ENCODE measurements at regions not wholly inside any gene's neighbourhood (a gene's known extent, or its start where the extent isn't known, plus 50 kb on each side); places are given as distances from the start of the nearest gene placed in this dataset.
"Not testable (repeated sequence)": the region's sequence is repeated elsewhere in the genome, so short reads cannot be mapped to it uniquely, and the experiment has no call there.

DNA sequence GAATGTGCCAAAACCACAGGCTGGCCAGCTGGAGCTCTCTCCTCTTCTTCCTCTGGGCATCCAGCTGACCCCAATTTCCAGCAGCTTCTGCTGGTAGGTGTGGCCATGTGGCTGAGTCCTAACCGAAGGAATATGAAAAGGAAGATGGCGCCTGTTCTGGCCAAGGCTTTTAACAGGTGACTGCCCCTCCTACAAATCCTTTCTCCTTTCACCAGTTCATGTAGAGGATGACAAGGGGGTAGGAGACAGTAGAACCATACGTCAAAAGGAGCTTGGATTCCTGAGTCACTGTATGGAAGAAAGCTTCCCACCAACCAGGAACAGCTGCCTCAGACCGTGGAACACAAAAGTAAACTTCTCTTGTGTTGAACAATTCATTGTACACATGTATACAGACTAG lies 316.7 kb upstream of the IGF1R start:
- no peak for DNase-seq

DNA sequence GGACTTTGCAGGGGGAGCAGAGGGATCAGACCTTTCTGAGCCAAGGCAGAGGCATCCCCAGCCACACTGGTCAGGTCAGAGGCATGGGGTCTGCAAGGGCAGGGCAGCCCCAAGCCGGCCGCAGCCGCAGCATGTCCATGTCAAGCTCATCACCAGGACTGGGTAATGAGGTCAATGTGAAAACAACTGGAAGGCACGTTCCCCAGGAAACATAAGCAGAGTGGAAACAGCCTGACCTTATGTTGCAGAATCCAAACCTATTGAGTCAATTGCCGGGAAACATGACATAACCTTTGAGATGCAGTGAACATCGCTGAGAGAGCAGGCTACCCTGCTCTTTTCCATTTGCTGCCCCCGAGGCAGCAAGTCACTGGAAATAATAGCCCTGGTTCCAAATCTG lies 315.1 kb upstream of the IGF1R start:
- DNase-seq = no peak

DNA sequence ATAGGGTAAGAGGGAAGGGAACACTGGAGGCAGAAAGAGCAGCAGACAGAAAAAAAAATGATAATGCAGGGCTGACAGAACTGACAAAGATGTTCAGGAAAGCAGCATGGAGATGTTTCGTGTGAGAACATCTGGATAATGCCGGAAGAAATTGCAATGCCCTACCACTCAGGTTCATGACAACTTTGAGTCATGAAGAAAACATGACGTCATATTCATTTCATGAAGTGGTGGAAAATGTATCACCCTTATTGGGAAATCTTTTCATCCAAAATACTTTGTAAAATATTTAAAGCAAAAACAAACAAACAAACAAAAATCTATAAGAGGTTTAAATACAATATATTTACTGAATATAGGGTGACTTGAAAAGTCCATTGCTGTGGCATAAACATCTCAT lies 305.4 kb upstream of the IGF1R start:
- DNase-seq = no peak

DNA sequence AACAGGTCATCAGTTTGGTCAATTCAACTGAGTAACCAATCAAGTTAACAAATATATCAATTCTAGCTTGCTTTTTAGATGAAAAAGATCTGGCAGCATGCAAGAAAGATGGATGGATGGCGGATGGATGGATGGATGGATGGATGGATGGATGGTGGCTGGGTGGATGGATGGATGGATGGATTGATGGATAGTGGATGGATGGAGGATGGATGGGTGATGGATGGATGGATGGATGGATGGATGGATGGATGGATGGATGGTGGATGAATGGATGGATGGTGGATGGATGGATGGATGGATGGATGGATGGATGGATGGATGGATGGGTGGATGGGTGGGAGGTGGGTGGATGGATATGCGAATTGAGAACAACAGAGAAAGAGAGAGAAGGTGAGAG lies 303.7 kb upstream of the IGF1R start:
- no peak for DNase-seq

DNA sequence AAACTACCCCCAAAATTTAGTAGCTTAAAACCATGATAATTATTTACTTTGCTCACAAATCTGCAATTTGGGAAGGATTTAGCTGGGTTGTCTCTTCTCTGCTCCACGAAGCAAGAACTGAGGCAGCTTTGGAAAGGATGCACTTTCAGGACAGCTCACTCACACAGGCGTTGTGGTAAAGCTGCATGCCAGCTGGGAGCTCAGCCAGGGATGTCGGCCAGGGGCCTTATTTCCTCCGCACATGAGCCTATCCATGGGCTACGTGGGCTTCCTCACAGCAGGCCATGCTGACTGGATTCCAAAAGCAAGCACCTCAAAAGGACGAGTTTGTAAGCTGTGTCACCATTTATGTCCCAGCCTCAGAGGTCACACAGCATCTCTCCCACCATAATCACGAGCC lies 301.3 kb upstream of the IGF1R start:
- no peak for DNase-seq

DNA sequence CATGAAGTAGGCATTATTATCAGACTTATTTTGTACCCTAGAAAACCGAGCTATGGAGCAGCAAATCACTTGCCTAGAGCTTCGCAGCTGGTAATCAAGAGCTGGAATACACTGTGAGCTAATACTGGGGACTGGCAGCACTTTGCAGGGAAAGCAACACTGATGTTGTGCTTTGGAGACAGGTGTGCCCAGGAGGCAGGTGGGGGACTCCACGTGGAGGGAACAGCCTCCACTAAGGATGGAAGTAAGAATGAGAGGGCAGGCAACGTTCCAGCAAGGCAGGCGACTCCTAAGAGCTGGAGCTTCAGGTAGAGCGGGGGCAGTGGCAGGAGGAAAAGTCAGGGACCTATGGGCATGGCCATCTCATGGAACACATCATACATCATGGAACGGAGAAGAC lies 300.5 kb upstream of the IGF1R start:
- DNase-seq = no peak

DNA sequence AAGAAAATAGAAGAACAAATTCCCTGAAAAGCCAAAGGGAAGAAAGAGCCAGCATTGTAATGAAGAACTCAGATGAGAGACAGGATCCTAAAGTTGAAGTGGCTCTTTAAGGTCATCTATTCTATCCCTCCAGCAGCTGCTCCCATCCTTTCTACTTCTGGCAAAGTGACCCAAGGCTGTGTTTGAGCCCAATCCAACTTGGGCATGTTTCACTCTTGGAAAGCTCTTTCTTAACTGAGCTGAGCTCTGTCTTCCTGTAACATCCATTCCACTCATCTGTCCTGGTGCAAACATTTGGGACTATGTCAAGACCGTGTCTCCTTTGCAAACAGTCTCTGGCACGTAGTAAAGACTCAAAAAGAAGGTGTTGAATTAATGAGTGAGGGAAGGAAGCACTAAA lies 298.1 kb upstream of the IGF1R start:
- no peak for DNase-seq

DNA sequence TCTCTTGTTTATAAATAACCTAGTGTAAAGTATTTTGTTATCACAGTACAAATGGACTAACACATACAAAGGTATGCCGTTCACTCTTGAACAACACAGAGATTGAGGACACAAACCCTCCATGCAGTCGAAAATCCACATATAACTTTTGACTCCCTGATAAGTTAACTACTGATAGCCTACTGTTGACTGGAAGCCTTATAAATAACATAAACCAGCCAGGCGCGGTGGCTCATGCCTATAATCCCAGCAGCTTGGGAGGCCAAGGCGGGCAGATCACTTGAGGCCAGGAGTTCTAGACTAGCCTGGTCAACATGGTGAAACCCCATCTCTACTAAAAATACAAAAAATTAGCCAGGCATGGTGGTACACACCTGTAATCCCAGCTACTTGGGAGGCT lies 290.1 kb upstream of the IGF1R start:
- DNase-seq = not testable (repeated sequence)

DNA sequence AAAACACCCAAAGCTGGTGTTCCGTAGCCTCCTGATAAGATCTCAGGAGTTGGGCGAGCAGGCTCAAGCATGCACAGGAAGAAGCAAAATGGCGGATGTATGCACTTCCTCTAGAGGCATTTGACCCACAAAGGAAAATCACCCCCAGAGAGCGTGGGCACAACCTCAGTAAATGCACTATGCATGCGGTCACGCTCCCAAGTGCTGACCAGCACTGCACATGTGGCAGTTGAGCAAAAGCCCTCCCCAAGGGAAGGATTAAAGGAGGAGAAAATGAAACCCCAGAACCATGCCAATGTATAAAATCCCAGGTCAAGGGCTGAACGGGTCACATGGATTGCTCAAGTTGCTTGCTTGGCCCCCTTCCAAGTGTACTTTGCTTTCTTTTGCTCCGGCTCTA lies 289.4 kb upstream of the IGF1R start:
- DNase-seq = no peak

DNA sequence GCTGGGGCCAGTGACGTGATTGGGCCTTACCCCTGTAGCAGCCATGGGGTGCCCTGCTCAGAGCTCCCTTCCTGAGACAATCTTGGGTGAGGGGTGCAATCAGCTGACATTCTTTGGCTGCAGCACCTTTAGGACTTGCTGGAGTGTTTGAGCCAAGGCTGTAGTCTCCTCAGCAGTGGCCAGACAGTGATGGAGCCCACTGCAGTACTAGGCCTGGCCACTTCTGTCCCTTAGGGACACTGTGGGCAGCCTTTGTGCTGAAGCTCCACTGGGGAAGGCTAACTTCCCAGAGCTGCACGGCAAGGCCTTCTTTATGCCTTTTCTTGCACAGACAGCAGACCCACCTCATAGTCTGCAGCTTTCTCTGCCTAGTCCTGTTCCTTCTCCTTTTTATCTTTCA lies 284.9 kb upstream of the IGF1R start:
- no peak for DNase-seq

DNA sequence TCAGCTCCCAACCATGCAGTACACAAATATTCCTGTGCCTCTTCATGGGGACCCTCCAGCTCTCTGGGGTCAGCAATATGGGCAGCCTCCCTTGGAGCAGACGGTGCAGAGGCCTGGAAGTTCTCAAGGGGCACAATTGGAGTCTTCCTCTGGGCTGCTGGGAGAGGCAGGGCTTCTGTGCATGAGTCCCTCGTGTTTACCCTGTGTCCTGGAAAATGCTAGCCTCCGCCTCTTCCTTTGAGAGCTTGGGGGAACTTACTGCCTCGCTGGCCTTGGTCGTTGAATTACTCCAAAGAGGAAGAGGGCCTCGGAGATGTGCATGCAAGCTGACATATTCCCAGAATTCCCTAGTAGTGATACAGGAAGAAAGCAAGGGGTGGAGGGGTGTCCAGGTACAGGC lies 284.4 kb upstream of the IGF1R start:
- DNase-seq = no peak

DNA sequence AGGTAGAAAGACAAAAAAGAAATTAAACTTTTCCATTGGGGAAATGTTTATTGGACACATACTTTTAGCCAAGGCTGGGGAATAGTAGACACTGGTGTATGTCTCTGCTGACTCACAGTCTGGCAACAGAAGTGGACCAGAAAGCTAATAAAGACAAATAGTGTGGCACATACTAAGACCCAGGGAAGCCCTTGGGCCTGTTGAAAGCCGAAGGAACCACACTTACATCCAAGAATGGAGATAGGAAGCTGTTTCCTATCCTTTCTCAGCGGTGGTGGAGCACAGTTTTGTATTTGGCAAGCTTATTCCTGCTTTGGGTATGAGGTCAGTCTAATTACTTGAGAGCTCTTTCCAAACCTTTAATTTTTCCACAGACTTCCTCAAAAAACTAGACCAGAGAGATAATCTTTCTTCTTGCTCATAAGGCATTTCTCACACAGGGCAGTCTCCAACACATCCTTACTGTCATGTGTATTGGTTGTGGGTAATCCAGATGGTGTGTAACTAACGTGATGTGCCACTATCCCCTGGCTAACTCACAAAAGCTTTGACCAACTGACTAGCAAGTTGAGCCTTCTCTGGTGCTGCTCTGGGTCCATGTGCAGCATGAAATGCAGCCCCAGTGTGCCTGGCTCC lies 279.1 kb upstream of the IGF1R start:
- DNase-seq = no peak

DNA sequence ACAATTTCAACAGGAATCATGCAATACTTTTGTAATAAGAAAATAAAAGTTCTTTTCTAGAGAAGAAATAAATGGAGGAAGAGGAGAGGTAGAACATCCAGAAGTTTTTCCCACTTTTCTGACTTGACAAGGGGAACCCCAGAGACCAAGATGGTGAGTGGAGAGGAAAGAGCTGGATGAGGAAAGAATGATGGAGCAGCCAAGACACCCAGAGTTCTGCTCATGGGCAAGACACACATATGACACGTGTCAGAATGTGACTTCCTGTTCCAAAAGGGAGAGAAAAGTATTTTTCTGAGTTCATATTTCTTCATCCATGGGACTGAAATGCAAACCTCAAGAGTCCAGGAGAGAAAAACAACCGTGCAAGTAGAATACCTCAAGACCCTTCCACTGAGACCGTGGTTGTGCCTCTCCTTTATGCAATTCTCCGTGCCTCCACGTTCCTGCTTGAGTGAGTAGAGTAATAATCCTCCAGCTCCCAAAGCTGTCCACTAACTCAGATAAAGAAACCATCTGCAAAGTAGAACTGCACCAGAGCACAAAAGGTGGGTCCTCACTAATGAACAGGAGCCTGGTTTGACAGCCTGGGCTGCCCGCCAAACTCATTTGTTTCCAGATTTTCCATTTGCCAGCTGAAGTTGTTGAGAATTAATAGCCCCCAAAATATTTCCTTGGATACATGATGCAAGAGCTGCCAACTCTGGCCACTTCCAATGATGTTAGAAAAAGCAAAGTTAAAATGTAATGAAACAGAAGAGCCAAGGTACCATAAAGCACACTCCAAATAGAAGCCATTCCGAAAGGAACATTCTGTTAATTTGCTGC lies 272.6 kb upstream of the IGF1R start:
- no peak for DNase-seq

DNA sequence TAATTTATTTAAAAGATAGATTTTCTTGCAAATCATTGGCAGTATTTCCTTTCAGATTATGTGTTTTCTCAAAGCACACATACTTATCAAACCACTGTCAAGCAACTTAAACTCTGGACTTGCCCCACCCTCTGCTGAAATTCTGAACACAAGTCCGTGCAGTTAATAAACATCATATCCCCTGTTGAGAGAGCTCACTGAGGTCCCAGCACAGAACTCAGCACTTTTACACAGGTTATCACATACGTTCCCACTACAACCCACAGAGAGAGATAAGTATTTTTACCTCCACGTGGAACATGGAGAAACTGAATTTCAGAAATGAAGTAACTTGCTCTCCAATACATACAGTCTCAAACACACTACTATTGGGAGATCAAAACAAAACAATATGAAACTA lies 267.6 kb upstream of the IGF1R start:
- no peak for DNase-seq

DNA sequence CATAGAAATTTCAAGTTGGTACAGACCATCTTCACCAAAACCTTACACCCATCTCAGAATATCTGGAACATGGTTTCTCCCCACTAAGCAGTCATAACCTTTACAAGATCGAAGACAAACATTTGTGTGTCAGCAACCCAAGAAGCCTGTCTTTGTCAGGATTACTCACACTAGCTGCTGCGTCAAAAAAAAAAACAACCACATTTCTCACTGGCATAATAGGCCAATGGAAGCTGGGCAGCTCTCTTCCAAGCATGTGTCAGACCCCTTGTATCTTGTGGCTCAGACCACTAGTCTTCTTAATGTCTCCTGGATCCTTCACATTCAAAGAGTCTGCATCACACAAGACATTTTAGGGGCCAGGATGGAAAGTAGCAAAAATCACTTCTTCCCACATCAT lies 266.9 kb upstream of the IGF1R start:
- DNase-seq = no peak

DNA sequence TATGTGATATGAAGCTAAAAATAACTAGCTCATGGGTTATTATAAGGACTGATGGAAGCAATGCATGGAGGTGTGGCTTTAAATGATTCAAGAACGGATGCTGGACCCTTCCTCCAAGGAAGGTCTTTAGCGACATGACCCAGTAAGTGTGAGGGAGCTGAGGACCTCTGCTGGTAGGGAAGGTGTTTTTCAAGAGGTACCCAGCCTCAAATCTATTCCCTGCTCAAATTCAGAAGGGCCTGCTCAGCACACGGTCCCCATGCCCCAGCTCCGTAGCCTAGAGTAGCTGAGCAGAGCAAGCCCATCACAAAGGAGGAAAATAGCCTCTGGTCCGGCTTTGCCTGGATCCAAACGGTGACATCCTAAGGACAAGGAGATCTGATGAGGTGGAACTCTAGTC lies 266.2 kb upstream of the IGF1R start:
- DNase-seq = no peak

DNA sequence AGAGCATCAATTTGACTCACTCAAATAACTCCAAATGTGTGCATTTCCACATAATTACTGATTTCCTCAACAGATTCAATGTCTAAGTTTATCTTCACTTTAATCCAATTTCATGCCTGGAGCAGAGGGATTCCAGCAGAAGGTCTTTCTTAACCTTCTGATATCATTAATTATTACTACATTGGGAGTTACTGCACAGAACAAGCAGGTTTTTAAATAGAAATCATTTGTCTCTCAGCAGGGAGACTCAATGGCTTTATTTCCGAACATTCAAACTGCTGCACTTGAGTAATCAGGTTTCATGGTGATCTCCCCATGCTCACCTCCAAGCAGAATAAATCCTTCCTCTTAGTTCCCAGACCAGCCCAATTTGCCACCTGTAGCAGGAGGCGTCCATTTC lies 264.8 kb upstream of the IGF1R start:
- no peak for DNase-seq

DNA sequence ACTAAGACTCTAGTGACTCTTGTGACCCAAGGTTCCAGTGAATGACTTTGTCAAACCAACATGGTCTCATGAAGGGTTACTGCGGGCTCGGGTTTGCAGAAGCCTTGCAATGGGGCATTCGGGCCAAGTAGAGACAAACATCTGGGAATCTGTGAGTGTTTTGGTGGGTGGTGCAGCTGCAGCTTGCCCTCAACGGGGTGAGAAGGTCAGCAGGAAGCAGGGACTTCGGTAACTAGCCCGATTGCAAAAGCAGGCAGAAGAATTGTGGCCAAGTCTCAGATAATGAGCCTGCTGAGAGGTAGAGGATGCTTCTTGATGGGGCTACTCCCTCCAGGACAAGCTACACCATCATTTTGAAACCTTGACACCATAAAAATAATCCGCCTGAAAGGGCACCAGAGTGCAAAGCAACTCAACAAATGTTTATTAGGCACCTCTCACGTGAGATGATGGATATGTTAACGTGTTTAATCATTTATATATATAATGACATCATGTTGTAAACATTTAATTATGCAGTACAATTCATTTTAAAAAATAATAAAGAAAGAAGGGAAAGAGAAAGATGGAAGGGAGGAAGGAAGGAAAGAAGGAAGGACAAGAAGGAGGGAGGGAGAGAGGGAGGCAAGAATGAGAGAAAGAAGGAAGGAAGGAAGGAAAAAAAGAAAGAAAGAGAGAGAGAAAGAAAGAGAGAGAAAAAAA lies 263.9 kb upstream of the IGF1R start:
- DNase-seq = no peak

DNA sequence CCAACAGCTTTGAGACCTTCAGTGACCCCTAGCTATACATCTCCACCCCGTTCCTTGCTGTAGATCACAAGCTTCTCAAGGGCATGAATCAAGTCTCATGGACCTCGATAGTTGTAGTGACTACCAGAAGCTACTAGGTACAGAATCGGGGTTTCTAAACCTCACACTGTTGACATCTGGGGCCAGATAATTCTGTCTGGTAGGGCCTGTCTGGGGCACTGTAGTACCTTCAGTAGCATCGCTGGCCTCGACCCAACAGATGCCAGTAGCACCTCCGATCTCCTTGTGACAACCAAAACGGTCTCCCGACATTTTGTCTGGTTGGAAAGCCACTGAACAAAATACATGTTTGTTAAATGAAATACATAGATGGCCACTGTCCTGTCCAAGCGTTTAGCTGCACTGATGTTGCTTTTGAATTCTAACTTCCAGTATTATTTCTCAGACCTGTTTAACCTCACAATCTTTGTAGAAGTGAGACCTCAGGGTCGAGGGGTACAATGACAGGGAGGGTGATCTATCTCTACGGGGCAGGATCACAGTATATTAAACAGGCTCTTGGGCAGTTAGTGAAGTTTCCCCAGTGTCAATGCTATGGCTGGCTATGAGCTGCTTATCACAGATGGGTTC lies 262.5 kb upstream of the IGF1R start:
- no peak for DNase-seq

DNA sequence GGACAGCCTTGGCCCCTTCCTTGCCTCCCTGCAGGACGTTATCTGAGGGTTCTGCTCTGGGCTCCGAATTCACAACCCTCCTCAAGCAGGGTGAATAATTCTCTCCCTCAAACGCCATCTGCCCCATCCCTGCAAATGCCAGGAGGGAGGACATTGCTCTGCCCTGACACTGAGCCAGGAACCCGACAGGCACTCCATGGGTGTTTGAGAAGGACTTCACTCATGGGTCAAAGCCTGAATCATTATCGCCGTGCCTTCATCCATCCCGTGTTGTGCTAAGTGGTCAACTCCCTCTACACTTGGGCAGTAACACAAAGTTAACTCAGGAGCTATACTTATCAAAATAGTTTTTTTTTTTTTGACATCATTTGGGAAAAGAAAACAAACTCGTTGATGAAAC lies 261.8 kb upstream of the IGF1R start:
- no peak for DNase-seq

DNA sequence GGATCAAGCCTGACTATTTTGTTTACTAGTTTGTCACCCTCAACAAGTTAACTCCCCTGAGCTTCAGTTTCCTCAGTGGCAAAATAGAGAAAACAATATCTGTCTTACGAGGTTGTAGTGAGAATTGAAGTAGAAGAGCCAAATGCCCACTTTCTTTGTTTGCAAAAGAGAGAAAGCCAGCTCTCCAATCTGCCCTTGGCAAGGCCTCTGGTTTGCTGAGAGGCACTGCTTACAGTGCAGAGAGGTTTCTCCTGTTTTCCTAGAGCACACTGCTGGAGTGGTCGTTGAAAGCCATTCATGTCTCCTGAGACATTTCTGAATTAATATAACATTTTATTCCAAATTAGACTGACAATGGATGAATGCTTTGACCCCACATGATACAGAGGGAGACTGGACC lies 260.5 kb upstream of the IGF1R start:
- DNase-seq = no peak

DNA sequence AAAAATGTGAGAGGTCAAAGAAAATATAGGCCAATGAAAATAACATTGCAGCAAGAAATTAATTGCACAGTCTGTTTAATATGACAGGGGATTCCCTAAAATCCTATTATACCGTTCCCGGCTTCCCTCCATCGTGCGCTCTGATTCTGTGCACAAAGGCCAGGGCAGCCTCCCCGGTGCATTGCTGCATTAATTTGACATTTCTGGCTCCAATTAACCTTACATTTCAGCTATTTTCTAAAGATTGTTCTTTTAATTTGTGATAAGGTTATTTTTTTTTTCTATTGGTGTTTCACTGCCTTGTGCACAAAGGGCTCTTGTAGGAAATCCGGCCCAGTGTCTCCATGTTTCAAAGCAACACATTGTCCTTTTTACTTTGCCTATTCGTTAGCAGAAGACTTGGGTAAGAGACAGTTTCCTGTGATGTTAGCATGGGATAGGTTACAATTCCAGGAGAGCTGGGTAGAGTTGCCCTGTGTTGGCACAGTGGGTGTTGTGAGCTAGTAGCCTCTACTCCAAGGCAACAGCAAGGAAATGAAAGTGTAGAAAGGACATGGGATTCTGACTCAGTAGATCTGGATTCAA lies 257.3 kb upstream of the IGF1R start:
- DNase-seq = no peak

DNA sequence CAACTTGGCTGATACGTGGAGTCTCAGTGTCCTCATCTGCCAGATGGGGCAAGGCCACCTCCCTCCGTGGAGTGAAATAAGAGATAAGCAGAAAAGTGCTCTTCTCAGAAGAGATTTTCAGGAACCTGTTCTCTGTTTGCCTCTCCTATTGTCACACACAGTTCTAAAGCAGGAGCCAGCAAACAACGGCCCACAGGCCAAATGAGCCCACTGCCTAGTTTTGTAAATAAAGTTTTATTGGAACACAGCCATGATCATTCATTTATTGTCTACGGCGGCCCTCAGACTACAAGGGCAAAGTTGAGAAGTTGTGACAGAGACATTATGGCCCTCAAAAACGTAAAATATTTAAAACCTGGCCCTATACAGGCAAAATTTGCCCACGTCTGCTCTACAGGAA lies 256.8 kb upstream of the IGF1R start:
- DNase-seq = no peak

DNA sequence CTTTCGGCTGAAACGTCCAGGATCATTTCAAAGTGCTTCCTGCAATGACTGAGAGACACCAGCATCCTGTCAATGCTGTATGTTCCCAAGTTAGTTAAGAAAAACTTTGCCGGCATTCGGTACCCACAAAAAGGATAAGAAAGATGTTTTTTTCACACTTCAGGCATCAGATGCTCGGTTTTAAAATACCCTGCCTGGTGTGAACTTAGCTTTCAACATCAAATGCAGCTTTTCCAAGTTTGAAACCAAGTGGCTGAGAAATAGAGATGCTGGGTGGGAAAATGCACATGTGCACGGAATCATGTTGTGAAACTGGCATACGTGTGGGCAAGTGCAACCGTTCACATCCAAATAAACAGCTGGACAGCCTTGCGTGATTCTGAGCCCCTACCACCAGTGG lies 254.9 kb upstream of the IGF1R start:
- no peak for DNase-seq
